Breast epithelium (tissue), 4 donors: ENCODE measurements at regions not wholly inside any gene's neighbourhood (a gene's known extent, or its start where the extent isn't known, plus 50 kb on each side); places are given as distances from the start of the nearest gene placed in this dataset.
A peak's percentile ranks its signal among the peaks of the same experiment; 100 is the strongest.

Experiments used
- DNase-seq, 2 donors: peaks; one replicate each; pipeline ENCODE4 v3.0.0-alpha.2; 2019; ENCODE audit warnings: low spot score in 2 of 2
- H3K27ac ChIP-seq, 2 donors: fragments of 200-600 bp; sonication (generic) in 1 of 2; one replicate each; pipeline ENCODE4 v1.5.1; 2016 to 2019; ENCODE audit warnings: mild to moderate bottlenecking in 1 of 2
- H3K27me3 ChIP-seq, 2 donors: fragments of 200-600 bp; sonication (generic) in 1 of 2; one replicate each; pipeline versions ENCODE4 v1.5.1 to v1.6.0; 2017 to 2019; ENCODE audit warnings: control low read depth in 1 of 2, mild to moderate bottlenecking in 1 of 2
- H3K36me3 ChIP-seq: fragments of 200-600 bp; one replicate; pipeline ENCODE4 v1.5.1; 2019
- H3K4me1 ChIP-seq, 2 donors: fragments of 200-600 bp; sonication (generic); one replicate each; pipeline ENCODE4 v1.5.1; 2016 to 2019; ENCODE audit warnings: control low read depth in 1 of 2
- H3K4me3 ChIP-seq, 3 donors: fragments of 200-600 bp; sonication (generic); 1 replicate in 2 of 3; 2 replicates in 1 of 3; pipeline ENCODE4 v1.5.1; 2016 to 2019; ENCODE audit warnings: mild to moderate bottlenecking in 3 of 3, moderate library complexity in 2 of 3
- H3K9me3 ChIP-seq, 2 donors: fragments of 200-600 bp; sonication (generic) in 1 of 2; one replicate each; pipeline ENCODE4 v1.5.1; 2016 to 2019; ENCODE audit warnings: control low read depth in 1 of 2
- POLR2A ChIP-seq: fragments of 450-650 bp; IDR thresholded peaks from one replicate; pipeline ENCODE4 v1.6.1; 2016; ENCODE audit warnings: antibody characterized with exemption, mild to moderate bottlenecking, moderate library complexity
- POLR2AphosphoS5 ChIP-seq, 3 donors: sonication (generic); formaldehyde crosslinking; IDR thresholded peaks; one replicate each; pipeline ENCODE4 v1.6.1; 2017; ENCODE audit warnings: antibody characterized with exemption in 3 of 3
- intact Hi-C: fragments of 100-400 bp; cut with DNase I; formaldehyde crosslinking; loops from one replicate; pipeline ENCODE4 v1.15.1; 2023; ENCODE audit warnings: low total_unique reads
- TF ChIP-seq, protein P1 (sequence below), 3 donors: fragments of 450-650 bp; IDR thresholded peaks; one replicate each; pipeline ENCODE4 v1.5.1; 2016 to 2017; ENCODE audit warnings: antibody characterized with exemption in 3 of 3, mild to moderate bottlenecking in 3 of 3, moderate library complexity in 3 of 3

DNA sequence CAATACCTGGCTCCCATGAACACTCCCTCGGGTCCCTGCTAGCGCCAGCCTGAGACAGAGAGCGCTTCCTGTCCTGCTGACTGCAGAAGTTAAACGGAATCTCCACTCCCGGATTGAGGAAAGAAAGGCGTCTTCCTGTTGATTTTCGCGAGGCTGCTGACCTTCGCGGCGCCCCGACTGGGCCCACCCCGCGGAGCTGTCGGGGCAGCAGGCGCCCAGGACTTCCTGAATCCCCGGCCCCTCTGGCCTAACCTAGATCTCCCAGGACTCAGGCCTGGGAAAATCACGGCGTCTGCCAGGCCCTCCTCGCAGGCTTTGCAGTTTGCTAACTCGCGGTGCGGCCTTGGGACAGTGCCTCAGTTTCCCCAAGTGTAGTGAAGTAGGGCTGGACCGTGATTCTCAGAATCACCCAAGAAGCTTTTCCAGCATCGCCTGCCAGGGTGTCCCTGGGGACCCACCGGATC lies 108.8 kb downstream of the KCTD15 start:
- Histone ChIP-seq H3K36me3 (no peaks in the 10 kb centered on the region), H3K4me3 (peak overlapping the region; percentile 45 to 78 (median 65)), H3K4me1 (peaks cover 0 to 3% of the 10 kb centered on the region in 2 donors), H3K27me3 (no peaks in the 10 kb centered on the region), H3K9me3 (no peaks in the 10 kb centered on the region), H3K27ac (peak overlapping the region; percentile 89 to 93)
- DNase-seq: peak in 1 of 2 donors; percentile 22
- intact Hi-C loops: no loop called here
- no peak for TF ChIP-seq POLR2A
- TF ChIP-seq, protein P1, sequence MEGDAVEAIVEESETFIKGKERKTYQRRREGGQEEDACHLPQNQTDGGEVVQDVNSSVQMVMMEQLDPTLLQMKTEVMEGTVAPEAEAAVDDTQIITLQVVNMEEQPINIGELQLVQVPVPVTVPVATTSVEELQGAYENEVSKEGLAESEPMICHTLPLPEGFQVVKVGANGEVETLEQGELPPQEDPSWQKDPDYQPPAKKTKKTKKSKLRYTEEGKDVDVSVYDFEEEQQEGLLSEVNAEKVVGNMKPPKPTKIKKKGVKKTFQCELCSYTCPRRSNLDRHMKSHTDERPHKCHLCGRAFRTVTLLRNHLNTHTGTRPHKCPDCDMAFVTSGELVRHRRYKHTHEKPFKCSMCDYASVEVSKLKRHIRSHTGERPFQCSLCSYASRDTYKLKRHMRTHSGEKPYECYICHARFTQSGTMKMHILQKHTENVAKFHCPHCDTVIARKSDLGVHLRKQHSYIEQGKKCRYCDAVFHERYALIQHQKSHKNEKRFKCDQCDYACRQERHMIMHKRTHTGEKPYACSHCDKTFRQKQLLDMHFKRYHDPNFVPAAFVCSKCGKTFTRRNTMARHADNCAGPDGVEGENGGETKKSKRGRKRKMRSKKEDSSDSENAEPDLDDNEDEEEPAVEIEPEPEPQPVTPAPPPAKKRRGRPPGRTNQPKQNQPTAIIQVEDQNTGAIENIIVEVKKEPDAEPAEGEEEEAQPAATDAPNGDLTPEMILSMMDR (IDR thresholded peaks at IDR 0.05): no peak
- peak in 2 of 3 donors; percentile 39 to 55 for TF ChIP-seq POLR2AphosphoS5 (IDR thresholded peaks at IDR 0.05)

DNA sequence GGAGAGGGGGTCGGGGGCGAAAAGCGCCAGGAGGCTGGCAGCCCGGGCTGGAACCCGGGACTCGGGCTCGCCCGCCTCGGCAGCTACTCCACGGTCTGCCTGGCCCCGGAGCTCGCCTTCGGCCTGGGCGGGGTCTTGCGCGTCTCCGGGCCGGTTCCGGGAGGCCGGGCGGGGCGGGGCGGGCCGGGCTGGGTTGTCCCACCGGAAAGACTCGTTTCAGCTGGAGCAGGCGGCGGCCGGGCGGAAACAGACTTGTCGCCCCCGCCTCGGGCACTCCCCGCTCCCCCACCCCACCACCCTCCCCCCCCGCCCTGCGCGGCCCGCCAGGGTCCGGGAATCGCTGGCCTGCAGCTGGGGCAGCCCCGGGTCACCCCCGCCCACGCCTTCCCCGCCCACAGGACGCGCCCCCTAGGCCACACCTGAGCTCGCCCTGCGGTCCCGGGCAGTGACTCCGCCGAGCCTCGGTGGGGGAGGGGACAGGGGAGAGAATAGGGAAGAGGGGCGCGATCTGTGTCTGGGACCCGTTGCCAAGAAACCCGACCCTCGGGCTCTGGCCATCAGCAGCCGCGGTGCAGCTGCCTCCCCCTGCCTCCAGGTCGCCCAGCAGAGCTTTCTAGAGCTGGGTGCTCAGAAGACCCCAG lies 109.4 kb downstream of the KCTD15 start:
- peak; percentile 73 to 90 for DNase-seq
- Histone ChIP-seq H3K27me3 (no peaks in the 10 kb centered on the region), H3K4me1 (peaks cover 0 to 3% of the 10 kb centered on the region in 2 donors), H3K4me3 (peak overlapping the region; percentile 45 to 78 (median 65)), H3K27ac (peak overlapping the region; percentile 89 to 93), H3K9me3 (no peaks in the 10 kb centered on the region), H3K36me3 (no peaks in the 10 kb centered on the region)
- TF ChIP-seq POLR2AphosphoS5 (IDR thresholded peaks at IDR 0.05): peak in 1 of 3 donors; percentile 0
- TF ChIP-seq, protein P1 (IDR thresholded peaks at IDR 0.05): no peak
- intact Hi-C loops: no loop called here

DNA sequence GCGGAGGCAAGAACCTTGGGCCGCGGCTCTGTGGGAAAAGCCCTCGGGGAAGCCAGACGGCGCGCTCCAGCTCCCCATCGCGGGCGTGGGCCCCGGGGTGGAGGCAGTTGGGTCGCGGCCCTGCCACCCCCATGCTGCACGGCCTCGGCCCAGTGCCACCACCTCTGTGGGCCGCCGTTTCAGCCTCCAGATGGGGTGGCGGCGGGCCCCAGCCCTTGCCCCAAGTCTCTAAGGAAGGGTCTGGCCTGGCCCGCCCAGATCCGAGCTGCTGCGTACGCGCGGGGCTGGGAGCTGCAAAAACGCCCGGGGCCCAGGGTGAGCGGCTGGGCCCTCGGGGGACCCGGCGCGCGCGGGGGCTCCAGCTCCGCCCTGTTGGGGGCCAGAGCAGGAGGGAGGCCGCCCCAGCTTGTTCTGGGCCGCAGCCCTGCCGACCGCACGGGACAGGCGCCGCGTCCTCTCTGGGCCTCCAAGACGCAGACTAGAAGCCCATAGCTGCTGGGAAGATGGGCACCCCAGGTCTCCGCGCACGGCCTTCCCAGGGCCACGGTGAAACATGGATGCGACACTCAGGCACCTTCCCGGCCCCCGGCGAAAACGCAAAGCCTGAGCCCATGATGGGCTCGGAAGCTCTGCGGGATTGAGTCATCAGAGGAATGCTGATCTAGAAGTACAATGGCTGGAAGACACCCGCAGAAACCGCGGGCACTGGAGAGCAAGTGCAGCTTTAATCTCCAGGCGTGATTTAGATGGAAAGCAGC lies 110.1 kb downstream of the KCTD15 start:
- Histone ChIP-seq H3K27ac (peak overlapping the region; percentile 89 to 93), H3K36me3 (no peaks in the 10 kb centered on the region), H3K9me3 (no peaks in the 10 kb centered on the region), H3K27me3 (no peaks in the 10 kb centered on the region), H3K4me3 (peak overlapping the region; percentile 45 to 78 (median 65)), H3K4me1 (peaks cover 0 to 3% of the 10 kb centered on the region in 2 donors)
- intact Hi-C loops: no loop called here
- DNase-seq: peak; percentile 28 to 58
- TF ChIP-seq POLR2AphosphoS5 (IDR thresholded peaks at IDR 0.05): peak in 1 of 3 donors; percentile 15
- TF ChIP-seq, protein P1 (IDR thresholded peaks at IDR 0.05): no peak

DNA sequence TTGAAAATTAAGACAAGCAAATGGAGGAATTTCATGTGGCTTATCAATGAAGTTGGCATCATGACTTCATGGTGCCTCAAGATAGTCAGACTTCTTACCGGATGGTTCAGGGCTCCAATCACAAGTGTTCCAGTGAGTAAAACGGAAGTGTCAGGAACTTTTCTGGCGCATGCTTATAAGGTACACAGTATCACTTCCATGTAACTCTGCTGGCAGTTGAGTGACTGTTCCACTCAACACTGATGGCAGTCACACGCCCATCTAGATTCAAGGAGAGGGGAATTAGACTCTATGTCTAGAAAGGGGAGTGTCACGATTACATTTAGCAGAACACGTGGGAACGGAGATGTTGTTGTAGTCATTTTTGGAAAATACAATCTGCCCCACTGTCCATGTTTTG lies 114.3 kb downstream of the KCTD15 start:
- Histone ChIP-seq H3K4me3 (no peak overlapping the region), H3K36me3 (no peaks in the 10 kb centered on the region), H3K9me3 (no peaks in the 10 kb centered on the region), H3K27ac (no peak overlapping the region), H3K27me3 (no peaks in the 10 kb centered on the region), H3K4me1 (no peaks in the 10 kb centered on the region)
- intact Hi-C loops: no loop called here
- no peak for DNase-seq
- TF ChIP-seq, protein P1 (IDR thresholded peaks at IDR 0.05): no peak
- TF ChIP-seq POLR2AphosphoS5 (IDR thresholded peaks at IDR 0.05) (no peak), POLR2A (no peak)

DNA sequence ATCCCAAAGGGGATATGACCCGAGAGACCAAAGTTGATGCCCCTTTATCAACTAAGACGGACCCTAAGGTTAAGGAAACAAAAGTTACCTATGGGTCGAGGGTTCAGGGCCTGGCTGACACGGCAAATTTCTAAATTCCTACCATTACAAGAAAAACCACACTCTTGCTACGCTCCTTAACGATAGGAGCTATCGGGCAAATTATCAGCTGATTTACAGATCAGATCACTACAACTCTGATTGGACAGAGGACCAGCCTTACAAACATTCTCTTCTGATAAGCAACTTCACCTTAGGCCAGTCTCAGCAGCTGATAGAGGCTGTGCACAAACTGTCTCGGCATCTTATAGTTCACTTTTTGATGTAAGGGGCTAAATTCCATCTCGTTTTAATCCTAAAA lies 117.9 kb downstream of the KCTD15 start:
- intact Hi-C loops: no loop called here
- Histone ChIP-seq H3K9me3 (peaks cover 0 to 3% of the 10 kb centered on the region in 2 donors), H3K4me3 (no peak overlapping the region), H3K36me3 (no peaks in the 10 kb centered on the region), H3K27me3 (no peaks in the 10 kb centered on the region), H3K4me1 (no peaks in the 10 kb centered on the region), H3K27ac (no peak overlapping the region)
- no peak for TF ChIP-seq POLR2A
- no peak for TF ChIP-seq POLR2AphosphoS5 (IDR thresholded peaks at IDR 0.05)
- TF ChIP-seq, protein P1 (IDR thresholded peaks at IDR 0.05): no peak
- DNase-seq: no peak
